ENCODE measurements at regions not wholly inside any gene's neighbourhood (a gene's known extent, or its start where the extent isn't known, plus 50 kb on each side); places are given as distances from the start of the nearest gene placed in this dataset.

- TF ChIP-seq CTCF (IDR thresholded peaks at IDR 0.05): no peak
- no peak for TF ChIP-seq POLR2A (IDR thresholded peaks at IDR 0.05)
Measured at GRCh38 chr9:119933191-119933590, 564.0 kb upstream of the BRINP1 start.
